Heart right ventricle (tissue), 16 donors: ENCODE measurements at regions not wholly inside any gene's neighbourhood (a gene's known extent, or its start where the extent isn't known, plus 50 kb on each side); places are given as distances from the start of the nearest gene placed in this dataset.
A peak's percentile ranks its signal among the peaks of the same experiment; 100 is the strongest.
"Not testable (repeated sequence)": the region's sequence is repeated elsewhere in the genome, so short reads cannot be mapped to it uniquely, and the experiment has no call there.

ENCODE experiments used
- ATAC-seq, 8 donors: fragments of 200-7000 bp; cut with Tn5 transposase; one replicate each; pipeline ENCODE4 v1.9.1; 2020; ENCODE audit warnings: mild to moderate bottlenecking in 8 of 8, moderate library complexity in 8 of 8, moderate number of reproducible peaks in 1 of 8
- DNase-seq, 2 donors: peaks; one replicate each; pipeline ENCODE4 v3.0.0-alpha.2; 2020
- H3K27ac ChIP-seq, 10 donors: fragments of 200-600 bp; sonication (generic) in 2 of 10; one replicate each; pipeline versions ENCODE4 v1.5.0 to v1.8.0; 2020 to 2022; ENCODE audit warnings: mild to moderate bottlenecking in 3 of 10
- H3K27me3 ChIP-seq, 7 donors: fragments of 200-600 bp; one replicate each; pipeline ENCODE4 v1.8.0; 2021 to 2022; ENCODE audit warnings: mild to moderate bottlenecking in 2 of 7
- H3K36me3 ChIP-seq, 9 donors: fragments of 200-600 bp; sonication (generic) in 1 of 9; one replicate each; pipeline versions ENCODE4 v1.5.0 to v1.8.0; 2020 to 2022; ENCODE audit warnings: mild to moderate bottlenecking in 2 of 9
- H3K4me1 ChIP-seq, 9 donors: fragments of 200-600 bp; sonication (generic) in 1 of 9; one replicate each; pipeline versions ENCODE4 v1.5.0 to v1.8.0; 2020 to 2022; ENCODE audit warnings: mild to moderate bottlenecking in 4 of 9
- H3K4me3 ChIP-seq, 10 donors: fragments of 200-600 bp; sonication (generic) in 2 of 10; one replicate each; pipeline versions ENCODE4 v1.5.0 to v1.8.0; 2020 to 2022; ENCODE audit warnings: mild to moderate bottlenecking in 7 of 10, moderate library complexity in 2 of 10
- H3K9me3 ChIP-seq, 11 donors: fragments of 200-600 bp in 10 of 11; sonication (generic) in 2 of 11; one replicate each; pipeline versions ENCODE4 v1.5.0 to v1.8.0; 2013 to 2022; ENCODE audit warnings: mild to moderate bottlenecking in 2 of 11, control low read depth in 1 of 11, moderate library complexity in 1 of 11
- CTCF ChIP-seq, 9 donors: fragments of 200-600 bp; sonication (generic) in 2 of 9; IDR thresholded peaks; one replicate each; pipeline versions ENCODE4 v1.5.0 to v1.8.0; 2021 to 2022; ENCODE audit warnings: antibody characterized with exemption in 9 of 9, mild to moderate bottlenecking in 5 of 9, moderate library complexity in 1 of 9
- WGBS, 2 donors: extraction: QIAGEN DNeasy Blood & Tissue Kit; methylation state at CpG; one replicate each; pipeline ENCODE4 v1.1.7; 2013; ENCODE audit warnings: inconsistent platforms in 1 of 2; 5-methylcytosine and 5-hydroxymethylcytosine counted together
- intact Hi-C, 10 donors: fragments of 100-400 bp; cut with DNase I; formaldehyde crosslinking; loops; one replicate each; pipeline versions ENCODE4 v1.11.1 to v1.14.2; 2022
- donor health status: Arrhythmogenic right ventricular cardiomyopathy.
- donor health status: ischemic (EF 13 %, LVEDD 7.1; RV severe dilation, severe dysfunction).
- donor health status: healthy with polysubstance abuse.
- donor health status: DM: no; HTN: yes; CAD: no.
- donor health status: DM: no; HTN: no; CAD: no.
- donor health status: ischemic (EF 25% LVEDD 6.9; RV normal size, moderate dysfunction).
- donor health status: ischemic (EF 25% LVEDD 5.7; RV mildly dilated, moderate dysfunction).
- donor health status: healthy.
- donor health status: DM: yes; HTN: yes; CAD: no.
- donor health status: Ischemic cardiomyopathy.
- donor health status: ischemic (EF 35%, LVEDD 5.7; RV mildly dilated, moderate dysfunction).
- donor health status: nonischemic (EF 11% LVEDD 7.7; RV severe dilation, severe dysfunction).
- donor health status: DM: yes; HTN: yes; CAD: no.
- donor health status: PGD.
- donor health status: ischemic (EF 29% LVEDD 5.4; RV normal size, mild dysfunction).
- donor health status: nonischemic (EF 23%, LVEDD 6.1; RV moderate dilation, normal function).

DNA sequence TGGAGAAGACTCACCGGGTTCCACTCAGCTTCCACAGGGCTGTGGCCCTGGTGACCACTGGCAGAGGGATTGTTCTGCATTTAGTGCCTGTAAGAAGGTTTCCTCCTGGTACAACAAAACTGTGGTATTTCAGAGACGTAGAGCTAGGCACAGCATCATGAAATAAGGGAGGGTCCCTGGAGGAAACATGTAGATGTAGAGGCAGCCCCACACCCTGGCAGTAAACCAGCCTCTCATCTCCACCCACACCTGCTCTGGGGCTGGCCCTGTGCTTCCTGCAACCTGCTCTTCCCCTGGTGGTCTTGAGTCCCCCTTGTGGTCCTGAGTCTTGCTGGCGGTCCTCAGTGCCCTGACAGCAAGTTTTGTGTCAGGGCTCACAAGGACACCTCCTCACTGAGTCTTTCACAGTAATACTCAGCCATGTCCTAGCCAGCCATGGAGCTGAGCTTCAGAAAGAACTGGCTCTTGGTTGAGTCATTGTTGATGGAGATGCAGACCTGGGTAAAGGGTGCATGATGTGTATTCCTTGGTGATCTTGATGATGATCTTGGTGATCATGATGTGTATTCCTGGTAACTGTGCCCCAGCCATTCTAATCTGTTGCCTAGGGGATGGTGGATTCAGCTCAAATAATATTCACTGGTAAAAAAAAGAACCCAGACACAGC, 121.8 kb downstream of the OR4M2 start:
- DNase-seq, H3K9me3 ChIP-seq, H3K27ac ChIP-seq, intact Hi-C loops, H3K4me1 ChIP-seq, ATAC-seq, H3K36me3 ChIP-seq, H3K27me3 ChIP-seq, H3K4me3 ChIP-seq: not testable (repeated sequence)
- no CpG with 5 or more reads among the region's 3 CpGs for WGBS, 2 donors

- H3K4me3 ChIP-seq, DNase-seq, H3K9me3 ChIP-seq, intact Hi-C loops, H3K4me1 ChIP-seq, H3K27me3 ChIP-seq, H3K27ac ChIP-seq, H3K36me3 ChIP-seq: not testable (repeated sequence)
- no CpG with 5 or more reads among the region's 5 CpGs for WGBS, 2 donors
- ATAC-seq = peak in 2 of 8 donors; percentile 61 to 64
These were observed 122.9 kb downstream of the OR4M2 start for GRCh38 chr15:22203208-22203607.

GRCh38 chr15:22209086-22209485, 128.8 kb downstream of the OR4M2 start:
- H3K27ac ChIP-seq, H3K9me3 ChIP-seq, H3K36me3 ChIP-seq, intact Hi-C loops, H3K4me3 ChIP-seq, H3K4me1 ChIP-seq, H3K27me3 ChIP-seq, DNase-seq, ATAC-seq: not testable (repeated sequence)
- no CpG with 5 or more reads among the region's 3 CpGs for WGBS, 2 donors

DNA sequence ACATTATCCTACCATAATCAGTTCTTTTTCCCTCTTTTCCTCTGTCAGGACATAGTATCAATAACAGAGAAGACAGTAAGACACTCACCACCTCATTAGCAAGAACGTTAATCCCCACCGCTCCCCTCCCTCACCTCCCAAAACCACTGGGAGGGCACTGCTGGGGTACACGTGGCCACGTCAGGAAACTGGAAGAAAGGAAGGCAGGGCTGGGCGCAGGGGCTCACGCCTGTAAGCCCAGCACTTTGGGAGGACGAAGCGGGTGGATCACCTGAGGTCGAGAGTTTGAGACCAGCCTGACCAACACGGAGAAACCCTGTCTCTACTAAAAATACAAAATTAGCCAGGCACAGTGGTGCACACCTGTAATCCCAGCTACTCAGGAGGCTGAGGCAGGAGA, 142.3 kb downstream of the OR4M2 start:
- H3K4me3 ChIP-seq, H3K4me1 ChIP-seq, H3K27ac ChIP-seq, ATAC-seq, H3K36me3 ChIP-seq, DNase-seq, H3K9me3 ChIP-seq: not testable (repeated sequence)
- peaks cover 0 to 30% (median 0%) of the 10 kb centered on the region in 7 donors for H3K27me3 ChIP-seq
- WGBS, 2 donors = 74 to 78% methylated on average over 10 of the region's 10 CpGs
- intact Hi-C loops = loop anchor here in 1 of 10 donors (5.0 kb wide), 1 partner anchor 1865 kb away; no protein-coding TSS in a partner anchor

- Histone ChIP-seq H3K36me3 (no peaks in the 10 kb centered on the region), H3K9me3 (no peaks in the 10 kb centered on the region), H3K4me1 (peaks cover 0 to 9% (median 0%) of the 10 kb centered on the region in 9 donors), H3K27me3 (peaks cover 0 to 30% (median 0%) of the 10 kb centered on the region in 7 donors), H3K27ac (no peak overlapping the region), H3K4me3 (no peak overlapping the region)
- intact Hi-C loops = loop anchor here in 1 of 10 donors (5.0 kb wide), 1 partner anchor 1867 kb away; no protein-coding TSS in a partner anchor
- 74 to 76% methylated on average over 9 of the region's 9 CpGs for WGBS, 2 donors
- TF ChIP-seq CTCF (IDR thresholded peaks at IDR 0.05) = no peak
- DNase-seq (no peak), ATAC-seq (no peak)
These were observed 143.9 kb downstream of the OR4M2 start for GRCh38 chr15:22224241-22224671.

DNA sequence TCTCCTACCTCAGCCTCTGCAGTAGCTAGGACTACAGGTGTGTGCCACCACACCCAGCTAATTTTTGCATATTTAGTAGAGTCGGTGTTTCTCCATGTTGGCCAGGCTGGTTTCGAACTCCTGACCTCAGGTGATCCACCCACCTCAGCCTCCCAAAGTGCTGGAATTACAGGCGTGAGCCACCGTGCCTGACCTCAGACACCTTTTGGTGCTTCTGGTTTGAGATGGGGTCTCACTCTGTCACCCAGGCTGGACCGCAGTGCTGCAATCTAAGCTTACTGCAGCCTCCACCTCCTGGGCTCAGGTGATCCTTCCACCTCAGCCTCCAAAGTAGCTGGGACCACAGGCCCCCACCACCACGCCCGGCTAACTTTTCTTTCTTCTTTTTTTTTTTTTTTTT, 144.6 kb downstream of the OR4M2 start:
- ATAC-seq = not testable (repeated sequence)

More for the DNA sequence above, 144.6 kb downstream of the OR4M2 start:
- H3K4me1 ChIP-seq, H3K36me3 ChIP-seq, H3K27ac ChIP-seq, DNase-seq, H3K4me3 ChIP-seq, H3K9me3 ChIP-seq: not testable (repeated sequence)
- intact Hi-C loops = loop anchor here in 1 of 10 donors (5.0 kb wide), 1 partner anchor 1868 kb away; no protein-coding TSS in a partner anchor
- peaks cover 0 to 30% (median 0%) of the 10 kb centered on the region in 7 donors for H3K27me3 ChIP-seq
- WGBS, 2 donors = 86 to 92% methylated on average over 7 of the region's 7 CpGs
